Colonic mucosa (tissue), 4 donors: ENCODE measurements at regions not wholly inside any gene's neighbourhood (a gene's known extent, or its start where the extent isn't known, plus 50 kb on each side); places are given as distances from the start of the nearest gene placed in this dataset.

Source experiments
- DNase-seq: peaks from one replicate; pipeline ENCODE4 v3.0.0-alpha.2; 2020
- H3K27ac ChIP-seq: fragments of 200-600 bp; one replicate; pipeline ENCODE4 v1.8.0; 2021
- H3K27me3 ChIP-seq: fragments of 200-600 bp; one replicate; pipeline ENCODE4 v1.8.0; 2021
- H3K36me3 ChIP-seq: fragments of 200-600 bp; one replicate; pipeline ENCODE4 v1.8.0; 2021
- H3K4me1 ChIP-seq: fragments of 200-600 bp; one replicate; pipeline ENCODE4 v1.8.0; 2021; ENCODE audit warnings: mild to moderate bottlenecking
- H3K4me3 ChIP-seq: fragments of 200-600 bp; one replicate; pipeline ENCODE4 v1.8.0; 2021
- H3K9ac ChIP-seq, 2 donors: one replicate each; pipeline ENCODE4 v1.7.0; 2013; ENCODE audit warnings: control low read depth in 2 of 2, low read depth in 2 of 2, low read length in 2 of 2
- H3K9me3 ChIP-seq: fragments of 200-600 bp; one replicate; pipeline ENCODE4 v1.8.0; 2021
- CTCF ChIP-seq: fragments of 200-600 bp; IDR thresholded peaks from one replicate; pipeline ENCODE4 v1.8.0; 2022; ENCODE audit warnings: antibody characterized with exemption, mild to moderate bottlenecking
- intact Hi-C: fragments of 100-400 bp; cut with DNase I; formaldehyde crosslinking; loops from one replicate; pipeline ENCODE4 v1.14.1; 2022
- donor health status: healthy.
- donor health status: DM: no; HTN: no; CAD: no.
- donor health status: DM: no; HTN: no; CAD: no.

GRCh38 chr6:128600397-128600951 is 80.1 kb upstream of the PTPRK start:
- Histone ChIP-seq H3K9ac (no peak overlapping the region), H3K36me3 (no peaks in the 10 kb centered on the region), H3K9me3 (no peaks in the 10 kb centered on the region), H3K4me3 (no peak overlapping the region), H3K4me1 (no peaks in the 10 kb centered on the region), H3K27me3 (no peaks in the 10 kb centered on the region), H3K27ac (no peak overlapping the region)
- no peak for TF ChIP-seq CTCF
- DNase-seq: no peak
- intact Hi-C loops: no loop called here

GRCh38 chr6:128599036-128599435 is 78.6 kb upstream of the PTPRK start:
- Histone ChIP-seq H3K9ac (no peak overlapping the region), H3K27ac (no peak overlapping the region), H3K27me3 (no peaks in the 10 kb centered on the region), H3K4me3 (no peak overlapping the region), H3K9me3 (no peaks in the 10 kb centered on the region), H3K36me3 (no peaks in the 10 kb centered on the region), H3K4me1 (no peaks in the 10 kb centered on the region)
- no peak for TF ChIP-seq CTCF
- DNase-seq: no peak
- intact Hi-C loops: no loop called here

DNA sequence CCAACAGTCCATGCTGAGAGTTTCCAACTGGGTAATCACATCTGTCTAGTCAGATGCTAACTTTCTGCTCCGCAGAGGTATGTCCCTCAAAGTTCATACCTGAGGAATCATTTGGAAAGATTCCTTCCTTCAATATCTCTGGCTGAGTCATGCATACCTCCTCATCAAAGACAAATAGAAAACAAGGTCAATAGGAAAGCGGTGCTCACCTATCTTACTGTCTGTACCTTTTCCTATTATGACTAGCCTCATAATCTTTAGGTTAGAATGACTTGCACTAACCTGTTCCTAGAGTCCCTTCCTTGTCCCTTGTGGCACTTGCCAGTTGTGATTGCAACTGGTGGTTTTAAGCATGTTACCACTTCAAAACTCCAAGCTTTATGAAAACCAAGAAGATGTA is 78.2 kb upstream of the PTPRK start:
- Histone ChIP-seq H3K27ac (no peak overlapping the region), H3K4me1 (no peaks in the 10 kb centered on the region), H3K9me3 (no peaks in the 10 kb centered on the region), H3K4me3 (no peak overlapping the region), H3K27me3 (no peaks in the 10 kb centered on the region), H3K9ac (no peak overlapping the region), H3K36me3 (no peaks in the 10 kb centered on the region)
- no peak for DNase-seq
- intact Hi-C loops: no loop called here
- TF ChIP-seq CTCF: no peak

DNA sequence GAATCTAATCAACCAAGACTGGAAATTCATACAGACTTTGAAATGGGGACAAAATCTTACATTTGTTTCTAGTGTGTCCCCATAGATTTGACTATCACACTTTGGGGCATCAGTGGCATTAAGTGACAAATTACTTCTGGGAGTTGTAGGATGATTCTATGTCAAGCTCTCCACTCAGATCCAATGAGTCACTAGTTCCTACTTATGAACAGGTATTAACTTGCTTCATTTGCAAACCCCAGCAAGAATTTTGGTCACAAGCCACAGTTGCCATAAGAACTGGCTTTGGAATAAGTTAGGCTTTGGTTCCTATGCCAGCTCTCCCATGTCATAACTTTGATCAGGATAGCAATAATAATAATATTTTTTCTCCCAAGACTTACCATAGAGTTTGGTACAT is 77.6 kb upstream of the PTPRK start:
- DNase-seq: no peak
- no peaks in the 10 kb centered on the region for H3K9me3 ChIP-seq
- H3K4me1 ChIP-seq: no peaks in the 10 kb centered on the region
- TF ChIP-seq CTCF: no peak
- H3K4me3 ChIP-seq: no peak overlapping the region
- H3K27me3 ChIP-seq: no peaks in the 10 kb centered on the region
- intact Hi-C loops: no loop called here
- H3K27ac ChIP-seq: no peak overlapping the region
- no peaks in the 10 kb centered on the region for H3K36me3 ChIP-seq
- no peak overlapping the region for H3K9ac ChIP-seq

GRCh38 chr6:128597004-128597403 is 76.6 kb upstream of the PTPRK start:
- no peak for DNase-seq
- Histone ChIP-seq H3K27ac (no peak overlapping the region), H3K9me3 (no peaks in the 10 kb centered on the region), H3K36me3 (no peaks in the 10 kb centered on the region), H3K4me3 (no peak overlapping the region), H3K9ac (no peak overlapping the region), H3K27me3 (no peaks in the 10 kb centered on the region), H3K4me1 (no peaks in the 10 kb centered on the region)
- intact Hi-C loops: no loop called here
- TF ChIP-seq CTCF: no peak

DNA sequence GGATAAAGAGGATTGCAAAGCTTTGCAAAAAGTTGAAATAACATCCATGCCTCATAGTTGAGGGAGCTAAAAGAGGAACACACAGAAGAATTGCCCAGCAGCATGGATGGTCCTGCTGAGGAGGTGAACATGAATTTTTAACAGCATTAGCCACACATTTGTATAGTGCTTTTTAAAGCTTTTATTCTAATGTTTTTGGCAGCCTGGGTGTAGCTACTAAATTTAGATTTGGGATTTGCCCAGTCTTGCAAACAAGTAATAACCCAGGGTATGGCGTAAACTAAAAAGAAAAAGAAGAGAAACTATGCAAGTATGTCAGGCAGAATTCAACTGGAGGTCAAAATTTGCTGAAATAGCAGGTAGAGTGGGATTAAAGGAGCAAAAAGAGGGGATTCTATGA is 75.1 kb upstream of the PTPRK start:
- H3K9me3 ChIP-seq: no peaks in the 10 kb centered on the region
- intact Hi-C loops: no loop called here
- H3K27ac ChIP-seq: no peak overlapping the region
- no peaks in the 10 kb centered on the region for H3K27me3 ChIP-seq
- no peak overlapping the region for H3K9ac ChIP-seq
- H3K36me3 ChIP-seq: no peaks in the 10 kb centered on the region
- no peak for DNase-seq
- H3K4me3 ChIP-seq: no peak overlapping the region
- no peaks in the 10 kb centered on the region for H3K4me1 ChIP-seq
- no peak for TF ChIP-seq CTCF
